IMR-90 (cell line): ENCODE measurements at regions not wholly inside any gene's neighbourhood (a gene's known extent, or its start where the extent isn't known, plus 50 kb on each side); places are given as distances from the start of the nearest gene placed in this dataset.

ENCODE experiments used
- ATAC-seq: fragments of 200-7000 bp; cut with Tn5 transposase; 2 replicates; pipeline ENCODE4 v1.9.1; 2020; ENCODE audit warnings: low read depth, mild to moderate bottlenecking, moderate library complexity
- BruUV-seq: library from RNA; stranded (reverse); fragments of 400-500 nt; replicated peaks from 2 replicates; lab custom pipeline; 2021; lab: Mats Ljungman, UMichigan
- CTCF ChIA-PET: fragments of 300-600 bp; formaldehyde crosslinking; extraction: SDS; loops from one replicate; lab custom pipeline; 2021; ENCODE audit warnings: antibody characterized with exemption; lab: Yijun Ruan, JAX
- POLR2A ChIA-PET: fragments of 300-600 bp; sonication (Branson Sonifier 250); formaldehyde crosslinking; loops from one replicate; lab custom pipeline; 2022; ENCODE audit warnings: antibody characterized with exemption; ENCODE audit not compliant: unreplicated experiment; lab: Charles Lee
- DNase-seq: peaks from one replicate; pipeline ENCODE4 v3.0.0; 2013
- H2AFZ ChIP-seq: replicated peaks from 2 replicates; pipeline ENCODE3; 2013; ENCODE audit warnings: low read length, mild to moderate bottlenecking; ENCODE audit not compliant: poor library complexity
- H2AK5ac ChIP-seq: 2 replicates; pipeline ENCODE4 v1.6.1; 2013; ENCODE audit warnings: low read depth, low read length, inconsistent platforms
- H2AK9ac ChIP-seq: replicated peaks from 2 replicates; pipeline ENCODE3; 2013; ENCODE audit warnings: mild to moderate bottlenecking, low read depth, low read length, moderate library complexity; ENCODE audit not compliant: poor library complexity
- H2BK120ac ChIP-seq: 2 replicates; pipeline ENCODE4 v1.6.1; 2013; ENCODE audit warnings: low read depth, low read length, inconsistent platforms
- H2BK15ac ChIP-seq: 3 replicates; pipeline ENCODE4 v1.6.1; 2013; ENCODE audit warnings: low read depth, low read length, inconsistent platforms
- H2BK20ac ChIP-seq: 2 replicates; pipeline ENCODE4 v1.6.1; 2013; ENCODE audit warnings: low read depth, mild to moderate bottlenecking, inconsistent platforms, low read length, moderate library complexity
- H2BK5ac ChIP-seq: 2 replicates; pipeline ENCODE4 v1.6.1; 2013; ENCODE audit warnings: mild to moderate bottlenecking, low read depth, low read length, inconsistent platforms; ENCODE audit not compliant: poor library complexity, severe bottlenecking
- H3K14ac ChIP-seq: replicated peaks from 2 replicates; pipeline ENCODE4 v1.6.1; 2013; ENCODE audit warnings: low read depth, low read length, inconsistent platforms
- H3K18ac ChIP-seq: 2 replicates; pipeline ENCODE4 v1.6.1; 2013; ENCODE audit warnings: low read depth, low read length, control low read depth
- H3K23ac ChIP-seq: 2 replicates; pipeline ENCODE4 v1.6.1; 2013; ENCODE audit warnings: low read depth, low read length, inconsistent platforms
- H3K27ac ChIP-seq: 2 replicates; pipeline ENCODE4 v1.5.1; 2013; ENCODE audit warnings: mild to moderate bottlenecking, control low read depth, low read length; ENCODE audit not compliant: insufficient read depth
- H3K27me3 ChIP-seq: 2 replicates; pipeline ENCODE4 v1.6.1; 2013; ENCODE audit warnings: low read length; ENCODE audit not compliant: control insufficient read depth, insufficient read depth
- H3K36me3 ChIP-seq: 2 replicates; pipeline ENCODE4 v1.6.1; 2013; ENCODE audit warnings: low read length, mixed read lengths; ENCODE audit not compliant: control insufficient read depth, insufficient read depth
- H3K4ac ChIP-seq: 2 replicates; pipeline ENCODE4 v1.6.1; 2013; ENCODE audit warnings: low read depth, low read length, inconsistent platforms
- H3K4me1 ChIP-seq: 2 replicates; pipeline ENCODE4 v1.6.1; 2013; ENCODE audit warnings: low read length, mixed read lengths; ENCODE audit not compliant: control insufficient read depth, insufficient read depth
- H3K4me2 ChIP-seq: 2 replicates; pipeline ENCODE4 v1.6.1; 2013; ENCODE audit warnings: low read depth, mild to moderate bottlenecking, control low read depth, low read length, moderate library complexity
- H3K4me3 ChIP-seq: 2 replicates; pipeline ENCODE4 v1.5.1; 2013; ENCODE audit warnings: low read depth, mild to moderate bottlenecking, control low read depth, low read length, moderate library complexity; ENCODE audit not compliant: insufficient read depth
- H3K56ac ChIP-seq: 2 replicates; pipeline ENCODE4 v1.6.1; 2013; ENCODE audit warnings: low read length, inconsistent platforms; ENCODE audit not compliant: insufficient read depth; ENCODE audit errors: extremely low read depth
- H3K79me1 ChIP-seq, 2 experiments: 2 replicates each; pipeline ENCODE4 v1.6.1; 2013; ENCODE audit warnings: low read length in 2 of 2, inconsistent platforms in 1 of 2, low read depth in 1 of 2
- H3K9ac ChIP-seq: 2 replicates; pipeline ENCODE4 v1.6.1; 2013; ENCODE audit warnings: low read depth, low read length, control low read depth
- H3K9me1 ChIP-seq: 2 replicates; pipeline ENCODE4 v1.6.1; 2013; ENCODE audit warnings: low read length, inconsistent platforms; ENCODE audit not compliant: insufficient read depth
- H3K9me3 ChIP-seq: 2 replicates; pipeline ENCODE4 v1.6.1; 2013; ENCODE audit warnings: low read length; ENCODE audit not compliant: control insufficient read depth, insufficient read depth
- H4K20me1 ChIP-seq: 2 replicates; pipeline ENCODE4 v1.6.1; 2013; ENCODE audit warnings: low read length, inconsistent platforms; ENCODE audit not compliant: insufficient read depth
- H4K5ac ChIP-seq: 2 replicates; pipeline ENCODE4 v1.6.1; 2013; ENCODE audit warnings: mild to moderate bottlenecking, low read depth, low read length, control low read depth
- H4K8ac ChIP-seq, 2 experiments: 2 replicates each; pipeline ENCODE4 v1.6.1; 2013; ENCODE audit warnings: low read depth in 2 of 2, low read length in 2 of 2, control low read depth in 1 of 2, inconsistent platforms in 1 of 2
- H4K91ac ChIP-seq: 2 replicates; pipeline ENCODE4 v1.6.1; 2013; ENCODE audit warnings: low read depth, low read length, inconsistent platforms; ENCODE audit not compliant: insufficient read depth
- BHLHE40 ChIP-seq: fragments of 150-350 bp; IDR thresholded peaks from 2 replicates; pipeline ENCODE4 v1.6.1; 2016; ENCODE audit warnings: mild to moderate bottlenecking, low read depth, low read length
- CEBPB ChIP-seq: IDR thresholded peaks from 2 replicates; pipeline ENCODE4 v1.6.1; 2012; ENCODE audit warnings: low read depth, low read length, improper control_type of control experiment
- CHD1 ChIP-seq: IDR thresholded peaks from 2 replicates; pipeline ENCODE4 v1.6.1; 2012; ENCODE audit warnings: low read depth, low read length, improper control_type of control experiment
- FOS ChIP-seq: fragments of 150-350 bp; IDR thresholded peaks from 2 replicates; pipeline ENCODE4 v1.6.1; 2016; ENCODE audit warnings: low read depth, low read length
- MAZ ChIP-seq: IDR thresholded peaks from 2 replicates; pipeline ENCODE4 v1.6.1; 2012; ENCODE audit warnings: low read depth, mild to moderate bottlenecking, low read length, improper control_type of control experiment, moderate library complexity, borderline replicate concordance
- RCOR1 ChIP-seq: IDR thresholded peaks from 2 replicates; pipeline ENCODE4 v1.6.1; 2012; ENCODE audit warnings: mild to moderate bottlenecking, low read length, improper control_type of control experiment; ENCODE audit not compliant: insufficient replicate concordance
- RFX5 ChIP-seq: IDR thresholded peaks from 2 replicates; pipeline ENCODE4 v1.8.0; 2012; ENCODE audit warnings: low read depth, mild to moderate bottlenecking, low read length, moderate library complexity
- WGBS, 2 experiments: methylation state at CpG; one replicate each; pipeline versions ENCODE4 v1.1.5 to v1.1.7; 2013; ENCODE audit warnings: missing lambda C conversion rate in 2 of 2; ENCODE audit not compliant: insufficient read length in 1 of 2; ENCODE audit errors: extremely low coverage in 2 of 2; 5-methylcytosine and 5-hydroxymethylcytosine counted together
- dilution Hi-C: fragments of 300-500 bp; cut with HindIII; formaldehyde crosslinking; loops from one replicate; pipeline ENCODE4 v1.14.3; 2018; ENCODE audit warnings: low sequenced_read_pairs; ENCODE audit not compliant: unreplicated experiment
- in situ Hi-C: fragments of 300-500 bp; cut with MboI; formaldehyde crosslinking; loops from 3 replicates; pipeline ENCODE4 v1.14.3; 2019; ENCODE audit warnings: low sequenced_read_pairs, inconsistent platforms, mixed read lengths
- intact Hi-C: fragments of 100-400 bp; cut with micrococcal nuclease; formaldehyde crosslinking; loops from 2 replicates; pipeline ENCODE4 v1.10.0; 2022

DNA sequence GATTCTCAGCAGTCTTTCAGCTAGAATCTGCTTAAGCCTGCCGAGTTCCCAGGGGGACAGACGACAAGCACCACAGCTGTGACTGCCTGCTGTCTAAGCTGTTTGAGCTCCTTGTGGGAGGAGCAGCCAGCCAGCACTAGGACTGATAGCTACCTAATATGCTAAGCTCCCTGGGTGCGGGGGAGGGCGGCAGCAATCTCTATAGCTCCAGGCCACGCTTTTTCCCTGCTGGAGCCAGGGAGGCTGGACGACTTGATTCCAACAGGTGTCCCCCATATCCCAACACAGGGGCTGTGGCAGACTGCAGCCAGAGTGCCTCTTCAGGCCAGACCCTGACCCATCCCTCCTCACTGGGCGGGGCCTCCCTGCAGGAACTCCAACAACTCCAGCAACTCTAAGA is 134.1 kb upstream of the ARPP21 start:
- Histone ChIP-seq H3K18ac (no peak overlapping the region), H3K14ac (no peak overlapping the region), H2BK5ac (no peak overlapping the region), H3K9me3 (peaks cover 11% of the 10 kb centered on the region), H2BK20ac (no peak overlapping the region), H3K56ac (no peak overlapping the region), H2AFZ (no peak overlapping the region), H4K91ac (no peak overlapping the region), H3K4me1 (no peaks in the 10 kb centered on the region), H3K4ac (no peak overlapping the region), H3K4me3 (no peak overlapping the region), H3K9me1 (no peaks in the 10 kb centered on the region), H3K4me2 (no peak overlapping the region), H4K5ac (no peak overlapping the region), H2BK15ac (no peak overlapping the region), H3K9ac (no peak overlapping the region), H2AK9ac (no peak overlapping the region), H4K8ac (no peak overlapping the region), H2AK5ac (no peak overlapping the region), H3K27me3 (no peaks in the 10 kb centered on the region), H3K23ac (no peak overlapping the region), H3K36me3 (no peaks in the 10 kb centered on the region), H3K79me1 (no peaks in the 10 kb centered on the region), H2BK120ac (no peak overlapping the region), H4K20me1 (no peaks in the 10 kb centered on the region), H3K27ac (no peak overlapping the region)
- intact Hi-C loops: no loop called here
- DNase-seq: no peak
- in situ Hi-C loops: no loop called here
- ChIA-PET CTCF (no interaction called here), POLR2A (no interaction called here)
- WGBS, 2 experiments: 3% methylated on average over 6 of the region's 7 CpGs; no CpG with 5 or more reads in 1 of the 2 experiments
- no peak for ATAC-seq
- TF ChIP-seq CEBPB (no peak), MAZ (no peak), CHD1 (no peak), RFX5 (no peak), BHLHE40 (no peak), RCOR1 (no peak), FOS (no peak)
- no TSS peak for BruUV-seq
- dilution Hi-C loops: no loop called here
